NCI-H82 treated with DMSO at 0.1 percent for 48 hours (cell line): ENCODE measurements at regions not wholly inside any gene's neighbourhood (a gene's known extent, or its start where the extent isn't known, plus 50 kb on each side); places are given as distances from the start of the nearest gene placed in this dataset.
"Not testable (repeated sequence)": the region's sequence is repeated elsewhere in the genome, so short reads cannot be mapped to it uniquely, and the experiment has no call there.

Experiments
- DNase-seq: peaks from one replicate; lab custom pipeline; 2025; ENCODE audit not compliant: unreplicated experiment; lab: John Stamatoyannopoulos, UW

GRCh38 chr9:86997156-86997555, 49.9 kb upstream of the GAS1 start:
- no peak for DNase-seq

GRCh38 chr9:86997951-86998350, 50.6 kb upstream of the GAS1 start:
- DNase-seq, result no peak

GRCh38 chr9:87002517-87002916, 55.2 kb upstream of the GAS1 start:
- no peak for DNase-seq

GRCh38 chr9:87004016-87004415, 56.7 kb upstream of the GAS1 start:
- no peak for DNase-seq

- no peak for DNase-seq
These were observed 59.6 kb upstream of the GAS1 start for GRCh38 chr9:87006956-87007355.

- no peak for DNase-seq
These were observed 60.5 kb upstream of the GAS1 start for GRCh38 chr9:87007711-87008366.

- DNase-seq, result no peak
These were observed 61.4 kb upstream of the GAS1 start for GRCh38 chr9:87008667-87009066.

- DNase-seq, result no peak
These were observed 63.3 kb upstream of the GAS1 start for GRCh38 chr9:87010626-87011025.

- DNase-seq, result no peak
These were observed 64.2 kb upstream of the GAS1 start for GRCh38 chr9:87011551-87011950.

- no peak for DNase-seq
These were observed 66.2 kb upstream of the GAS1 start for GRCh38 chr9:87013490-87013889.

GRCh38 chr9:87014436-87014835, 67.1 kb upstream of the GAS1 start:
- DNase-seq, result no peak

GRCh38 chr9:87016681-87017080, 69.4 kb upstream of the GAS1 start:
- DNase-seq, result no peak

- DNase-seq, result no peak
These were observed 73.1 kb upstream of the GAS1 start for GRCh38 chr9:87020169-87020950.

GRCh38 chr9:87022178-87022577, 74.9 kb upstream of the GAS1 start:
- no peak for DNase-seq

- no peak for DNase-seq
These were observed 78.9 kb upstream of the GAS1 start for GRCh38 chr9:87026204-87026603.

- DNase-seq, result not testable (repeated sequence)
These were observed 81.5 kb upstream of the GAS1 start for GRCh38 chr9:87028836-87029235.

GRCh38 chr9:87029905-87030304, 82.6 kb upstream of the GAS1 start:
- no peak for DNase-seq

GRCh38 chr9:87034841-87035240, 87.5 kb upstream of the GAS1 start:
- DNase-seq, result no peak

- no peak for DNase-seq
These were observed 88.6 kb upstream of the GAS1 start for GRCh38 chr9:87035879-87036278.

- DNase-seq, result no peak
These were observed 89.2 kb upstream of the GAS1 start for GRCh38 chr9:87036506-87036905.

GRCh38 chr9:87039809-87040392, 92.6 kb upstream of the GAS1 start:
- no peak for DNase-seq

- no peak for DNase-seq
These were observed 93.2 kb upstream of the GAS1 start for GRCh38 chr9:87040410-87041009.
